GM19328 (cell line): ENCODE measurements at regions not wholly inside any gene's neighbourhood (a gene's known extent, or its start where the extent isn't known, plus 50 kb on each side); places are given as distances from the start of the nearest gene placed in this dataset.

ENCODE experiments used
- ATAC-seq: cut with Tn5 transposase; IDR thresholded peaks from one replicate; pipeline ENCODE4 v1.9.1; 2021; ENCODE audit warnings: mild to moderate bottlenecking, moderate library complexity; ENCODE audit not compliant: unreplicated experiment

GRCh38 chr22:46077669-46078099, 72.6 kb upstream of the PPARA start:
- ATAC-seq: no peak

GRCh38 chr22:46078241-46079092, 71.9 kb upstream of the PPARA start:
- no peak for ATAC-seq

GRCh38 chr22:46079093-46079860, 71.0 kb upstream of the PPARA start:
- ATAC-seq: no peak

- no peak for ATAC-seq
Measured at GRCh38 chr22:46079861-46080821, 70.2 kb upstream of the PPARA start.

GRCh38 chr22:46081036-46081830, 69.1 kb upstream of the PPARA start:
- no peak for ATAC-seq

GRCh38 chr22:46081831-46082210, 68.5 kb upstream of the PPARA start:
- ATAC-seq: no peak

GRCh38 chr22:46082633-46083032, 67.7 kb upstream of the PPARA start:
- ATAC-seq: no peak

GRCh38 chr22:46083383-46084350, 66.7 kb upstream of the PPARA start:
- no peak for ATAC-seq

GRCh38 chr22:46084376-46084775, 66.0 kb upstream of the PPARA start:
- ATAC-seq: no peak

- no peak for ATAC-seq
Measured at GRCh38 chr22:46084943-46085827, 65.1 kb upstream of the PPARA start.

GRCh38 chr22:46085828-46086576, 64.3 kb upstream of the PPARA start:
- ATAC-seq: no peak

- ATAC-seq: no peak
Measured at GRCh38 chr22:46086577-46087335, 63.6 kb upstream of the PPARA start.

GRCh38 chr22:46087336-46087690, 63.0 kb upstream of the PPARA start:
- no peak for ATAC-seq

GRCh38 chr22:46087816-46088277, 62.5 kb upstream of the PPARA start:
- no peak for ATAC-seq

GRCh38 chr22:46088541-46089311, 61.6 kb upstream of the PPARA start:
- no peak for ATAC-seq
